Left lung (tissue), 4 donors: ENCODE measurements at regions not wholly inside any gene's neighbourhood (a gene's known extent, or its start where the extent isn't known, plus 50 kb on each side); places are given as distances from the start of the nearest gene placed in this dataset.
A peak's percentile ranks its signal among the peaks of the same experiment; 100 is the strongest.

Experiments used
- ATAC-seq: fragments of 200-7000 bp; cut with Tn5 transposase; one replicate; pipeline ENCODE4 v1.9.1; 2020; ENCODE audit warnings: moderate library complexity
- DNase-seq, 4 donors: peaks; one replicate each; pipeline ENCODE4 v3.0.0-alpha.2; 2013 to 2020
- H3K27ac ChIP-seq, 2 donors: fragments of 200-600 bp; sonication (generic) in 1 of 2; one replicate each; pipeline versions ENCODE4 v1.5.0 to v1.8.0; 2020 to 2021
- H3K27me3 ChIP-seq, 2 donors: fragments of 200-600 bp; sonication (generic) in 1 of 2; one replicate each; pipeline versions ENCODE4 v1.5.0 to v1.8.0; 2020 to 2021
- H3K36me3 ChIP-seq, 2 donors: fragments of 200-600 bp; sonication (generic) in 1 of 2; one replicate each; pipeline versions ENCODE4 v1.5.0 to v1.8.0; 2020 to 2021
- H3K4me1 ChIP-seq, 2 donors: fragments of 200-600 bp; one replicate each; pipeline ENCODE4 v1.8.0; 2021
- H3K4me3 ChIP-seq, 2 donors: fragments of 200-600 bp; sonication (generic) in 1 of 2; one replicate each; pipeline versions ENCODE4 v1.5.0 to v1.8.0; 2020 to 2021; ENCODE audit warnings: mild to moderate bottlenecking in 1 of 2
- H3K9me3 ChIP-seq, 2 donors: fragments of 200-600 bp; sonication (generic) in 1 of 2; one replicate each; pipeline versions ENCODE4 v1.5.0 to v1.8.0; 2020 to 2021
- intact Hi-C, 2 donors: fragments of 100-400 bp; cut with DNase I; formaldehyde crosslinking; loops; one replicate each; pipeline versions ENCODE4 v1.11.2 to v1.14.2; 2022
- TF ChIP-seq, protein P1 (sequence below), 2 donors: fragments of 200-600 bp; sonication (generic) in 1 of 2; IDR thresholded peaks; one replicate each; pipeline versions ENCODE4 v1.5.0 to v1.8.0; 2021; ENCODE audit warnings: antibody characterized with exemption in 2 of 2
- donor health status: DM: no; HTN: yes; CAD: no.
- donor health status: DM: no; HTN: no; CAD: no.

DNA sequence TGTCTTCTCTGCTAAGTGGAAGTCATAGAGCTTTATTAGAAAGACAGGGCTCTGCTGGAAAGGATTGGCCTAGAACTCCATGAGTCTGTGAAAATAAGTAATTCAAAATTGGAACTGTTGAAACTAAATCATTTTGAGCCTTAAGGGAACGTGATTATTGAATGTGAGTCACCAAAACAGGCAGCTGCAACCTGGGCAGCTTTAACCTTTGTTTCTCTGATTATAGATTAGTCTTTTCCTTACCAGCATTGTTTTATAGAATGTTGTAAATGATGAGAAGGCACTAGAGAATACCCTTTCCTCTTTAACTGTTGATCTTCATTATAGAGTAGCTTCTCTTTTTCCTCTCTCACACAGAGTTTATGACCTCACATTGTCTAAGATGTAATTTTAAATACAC lies 638.8 kb upstream of the SLITRK6 start:
- Histone ChIP-seq H3K27me3 (no peaks in the 10 kb centered on the region), H3K27ac (no peak overlapping the region), H3K36me3 (no peaks in the 10 kb centered on the region), H3K4me3 (no peak overlapping the region), H3K4me1 (no peaks in the 10 kb centered on the region), H3K9me3 (peaks cover 0 to 11% of the 10 kb centered on the region in 2 donors)
- intact Hi-C loops, result no loop called here
- no peak for DNase-seq
- ATAC-seq, result no peak
- TF ChIP-seq, protein P1, sequence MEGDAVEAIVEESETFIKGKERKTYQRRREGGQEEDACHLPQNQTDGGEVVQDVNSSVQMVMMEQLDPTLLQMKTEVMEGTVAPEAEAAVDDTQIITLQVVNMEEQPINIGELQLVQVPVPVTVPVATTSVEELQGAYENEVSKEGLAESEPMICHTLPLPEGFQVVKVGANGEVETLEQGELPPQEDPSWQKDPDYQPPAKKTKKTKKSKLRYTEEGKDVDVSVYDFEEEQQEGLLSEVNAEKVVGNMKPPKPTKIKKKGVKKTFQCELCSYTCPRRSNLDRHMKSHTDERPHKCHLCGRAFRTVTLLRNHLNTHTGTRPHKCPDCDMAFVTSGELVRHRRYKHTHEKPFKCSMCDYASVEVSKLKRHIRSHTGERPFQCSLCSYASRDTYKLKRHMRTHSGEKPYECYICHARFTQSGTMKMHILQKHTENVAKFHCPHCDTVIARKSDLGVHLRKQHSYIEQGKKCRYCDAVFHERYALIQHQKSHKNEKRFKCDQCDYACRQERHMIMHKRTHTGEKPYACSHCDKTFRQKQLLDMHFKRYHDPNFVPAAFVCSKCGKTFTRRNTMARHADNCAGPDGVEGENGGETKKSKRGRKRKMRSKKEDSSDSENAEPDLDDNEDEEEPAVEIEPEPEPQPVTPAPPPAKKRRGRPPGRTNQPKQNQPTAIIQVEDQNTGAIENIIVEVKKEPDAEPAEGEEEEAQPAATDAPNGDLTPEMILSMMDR (IDR thresholded peaks at IDR 0.05), result no peak

GRCh38 chr13:86445206-86445605 lies 646.0 kb upstream of the SLITRK6 start:
- TF ChIP-seq, protein P1 (IDR thresholded peaks at IDR 0.05), result no peak
- Histone ChIP-seq H3K36me3 (no peaks in the 10 kb centered on the region), H3K4me1 (no peaks in the 10 kb centered on the region), H3K9me3 (no peaks in the 10 kb centered on the region), H3K4me3 (no peak overlapping the region), H3K27me3 (no peaks in the 10 kb centered on the region), H3K27ac (no peak overlapping the region)
- DNase-seq, result no peak
- ATAC-seq, result no peak
- intact Hi-C loops, result no loop called here

DNA sequence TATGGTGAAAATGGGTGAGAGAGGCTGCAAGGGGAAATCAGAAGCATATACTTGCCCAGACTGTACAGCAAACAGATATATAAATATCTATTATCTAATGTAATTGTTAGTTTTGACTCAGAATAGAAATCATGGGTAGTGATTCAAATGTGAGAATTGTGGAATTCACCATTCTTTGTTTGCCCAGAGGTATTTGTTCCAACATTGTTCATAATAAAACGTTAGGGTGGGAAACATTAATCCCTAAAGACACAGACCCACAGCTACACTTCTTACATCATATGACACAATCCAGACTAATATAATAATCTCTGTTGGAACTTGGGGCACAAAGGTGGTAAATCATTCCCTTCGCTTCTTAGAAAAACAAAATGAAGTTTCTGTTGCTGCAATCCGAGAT lies 646.5 kb upstream of the SLITRK6 start:
- no peaks in the 10 kb centered on the region for H3K36me3 ChIP-seq
- H3K27ac ChIP-seq, result no peak overlapping the region
- intact Hi-C loops, result no loop called here
- DNase-seq, result no peak
- no peaks in the 10 kb centered on the region for H3K4me1 ChIP-seq
- H3K4me3 ChIP-seq, result no peak overlapping the region
- ATAC-seq, result no peak
- no peaks in the 10 kb centered on the region for H3K9me3 ChIP-seq
- TF ChIP-seq, protein P1 (IDR thresholded peaks at IDR 0.05), result no peak
- H3K27me3 ChIP-seq, result no peaks in the 10 kb centered on the region

DNA sequence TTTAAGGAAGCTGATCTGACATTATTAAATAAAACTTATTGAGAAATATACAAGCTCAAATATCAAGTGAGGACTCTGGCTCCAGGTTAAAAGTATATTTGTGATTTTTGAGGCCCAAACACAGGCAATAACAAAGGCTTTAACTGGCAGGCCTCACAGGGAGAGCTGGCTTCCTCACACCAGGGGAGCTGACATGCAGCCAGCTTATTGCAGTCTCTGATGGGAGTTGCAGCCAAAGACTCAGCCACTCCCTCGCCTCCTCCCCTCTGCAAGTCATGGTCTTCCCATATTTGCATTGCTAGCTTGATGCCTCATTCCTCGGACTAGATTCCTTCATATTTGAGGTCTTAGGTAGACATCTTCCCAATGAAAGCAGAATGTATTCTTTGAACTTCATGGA lies 647.1 kb upstream of the SLITRK6 start:
- no peak overlapping the region for H3K27ac ChIP-seq
- TF ChIP-seq, protein P1 (IDR thresholded peaks at IDR 0.05), result no peak
- no peaks in the 10 kb centered on the region for H3K9me3 ChIP-seq
- no peaks in the 10 kb centered on the region for H3K27me3 ChIP-seq
- H3K4me3 ChIP-seq, result no peak overlapping the region
- intact Hi-C loops, result no loop called here
- DNase-seq (peak in 1 of 4 donors; percentile 19), ATAC-seq (no peak)
- no peaks in the 10 kb centered on the region for H3K36me3 ChIP-seq
- H3K4me1 ChIP-seq, result no peaks in the 10 kb centered on the region

- ATAC-seq (no peak), DNase-seq (no peak)
- Histone ChIP-seq H3K27ac (no peak overlapping the region), H3K4me3 (no peak overlapping the region), H3K27me3 (no peaks in the 10 kb centered on the region), H3K4me1 (no peaks in the 10 kb centered on the region), H3K36me3 (no peaks in the 10 kb centered on the region), H3K9me3 (no peaks in the 10 kb centered on the region)
- intact Hi-C loops, result no loop called here
- TF ChIP-seq, protein P1 (IDR thresholded peaks at IDR 0.05), result no peak
These were observed 648.3 kb upstream of the SLITRK6 start for GRCh38 chr13:86447479-86447878.
